ENCODE measurements at regions not wholly inside any gene's neighbourhood (a gene's known extent, or its start where the extent isn't known, plus 50 kb on each side); places are given as distances from the start of the nearest gene placed in this dataset.

DNA sequence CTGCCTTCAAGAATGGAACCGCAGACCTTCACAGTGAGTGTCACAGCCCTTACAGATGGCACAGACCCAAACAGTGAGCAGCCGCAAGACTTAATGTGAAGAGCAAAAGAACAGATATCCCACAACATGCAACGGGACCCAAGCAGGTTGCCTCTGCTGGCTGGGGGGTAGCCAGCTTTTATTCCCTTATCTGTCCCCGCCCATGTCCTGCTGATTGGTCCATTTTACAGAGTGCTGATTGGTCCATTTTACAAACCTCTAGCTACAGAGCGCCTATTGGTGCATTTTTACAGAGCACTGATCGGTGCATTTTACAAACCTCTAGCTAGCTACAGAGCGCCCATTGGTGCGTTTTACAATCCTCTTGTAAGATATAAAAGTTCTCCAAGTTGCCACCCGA, 102.0 kb upstream of the IGF1R start:
- TF ChIP-seq, protein P1, sequence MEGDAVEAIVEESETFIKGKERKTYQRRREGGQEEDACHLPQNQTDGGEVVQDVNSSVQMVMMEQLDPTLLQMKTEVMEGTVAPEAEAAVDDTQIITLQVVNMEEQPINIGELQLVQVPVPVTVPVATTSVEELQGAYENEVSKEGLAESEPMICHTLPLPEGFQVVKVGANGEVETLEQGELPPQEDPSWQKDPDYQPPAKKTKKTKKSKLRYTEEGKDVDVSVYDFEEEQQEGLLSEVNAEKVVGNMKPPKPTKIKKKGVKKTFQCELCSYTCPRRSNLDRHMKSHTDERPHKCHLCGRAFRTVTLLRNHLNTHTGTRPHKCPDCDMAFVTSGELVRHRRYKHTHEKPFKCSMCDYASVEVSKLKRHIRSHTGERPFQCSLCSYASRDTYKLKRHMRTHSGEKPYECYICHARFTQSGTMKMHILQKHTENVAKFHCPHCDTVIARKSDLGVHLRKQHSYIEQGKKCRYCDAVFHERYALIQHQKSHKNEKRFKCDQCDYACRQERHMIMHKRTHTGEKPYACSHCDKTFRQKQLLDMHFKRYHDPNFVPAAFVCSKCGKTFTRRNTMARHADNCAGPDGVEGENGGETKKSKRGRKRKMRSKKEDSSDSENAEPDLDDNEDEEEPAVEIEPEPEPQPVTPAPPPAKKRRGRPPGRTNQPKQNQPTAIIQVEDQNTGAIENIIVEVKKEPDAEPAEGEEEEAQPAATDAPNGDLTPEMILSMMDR (IDR thresholded peaks at IDR 0.05; ENCODE audit: low read depth, low read length), result no peak
- no peak for TF ChIP-seq EZH2phosphoT487 (IDR thresholded peaks at IDR 0.05; ENCODE audit: low read depth)

Data from OCI-LY3 (cell line).